Loucy (cell line): ENCODE measurements at regions not wholly inside any gene's neighbourhood (a gene's known extent, or its start where the extent isn't known, plus 50 kb on each side); places are given as distances from the start of the nearest gene placed in this dataset.

Experiments used
- H2AFZ ChIP-seq: fragments of 200-600 bp; sonication (generic); 2 replicates; pipeline ENCODE4 v1.6.0; 2016; ENCODE audit warnings: antibody characterized with exemption, mild to moderate bottlenecking, low read length, moderate library complexity
- H3F3A ChIP-seq: fragments of 200-600 bp; 2 replicates; pipeline ENCODE4 v1.6.0; 2016; ENCODE audit warnings: antibody characterized with exemption, low read depth, mild to moderate bottlenecking
- H3K27me3 ChIP-seq: fragments of 200-600 bp; sonication (generic); 2 replicates; pipeline ENCODE4 v1.6.1; 2014; ENCODE audit warnings: low read length, mild to moderate bottlenecking; ENCODE audit not compliant: insufficient read depth, poor library complexity, severe bottlenecking
- H3K36me3 ChIP-seq: fragments of 200-600 bp; sonication (generic); 2 replicates; pipeline ENCODE4 v1.6.1; 2016; ENCODE audit warnings: low read length; ENCODE audit not compliant: insufficient read depth
- H3K4me1 ChIP-seq: fragments of 200-600 bp; sonication (generic); 2 replicates; pipeline ENCODE4 v1.5.1; 2014; ENCODE audit warnings: low read length, mild to moderate bottlenecking; ENCODE audit not compliant: insufficient read depth, poor library complexity, severe bottlenecking
- H3K4me2 ChIP-seq: fragments of 200-600 bp; sonication (generic); 2 replicates; pipeline ENCODE4 v1.6.0; 2014; ENCODE audit warnings: antibody characterized with exemption, low read length, low read depth, mild to moderate bottlenecking; ENCODE audit not compliant: poor library complexity, severe bottlenecking
- H3K4me3 ChIP-seq: fragments of 200-600 bp; sonication (generic); 2 replicates; pipeline ENCODE4 v1.5.1; 2014; ENCODE audit warnings: low read length, mild to moderate bottlenecking, mixed read lengths; ENCODE audit not compliant: poor library complexity, severe bottlenecking
- H3K79me2 ChIP-seq: fragments of 200-600 bp; sonication (generic); 2 replicates; pipeline ENCODE4 v1.6.1; 2014; ENCODE audit warnings: low read length; ENCODE audit not compliant: insufficient read depth
- H3K9ac ChIP-seq: fragments of 200-600 bp; sonication (generic); 2 replicates; pipeline ENCODE4 v1.6.0; 2014; ENCODE audit warnings: mild to moderate bottlenecking, low read depth, low read length, moderate library complexity; ENCODE audit not compliant: poor library complexity, severe bottlenecking
- H3K9me2 ChIP-seq: fragments of 200-600 bp; sonication (generic); replicated peaks from 2 replicates; pipeline ENCODE4 v1.6.1; 2016; ENCODE audit warnings: low read depth, low read length, mixed read lengths
- H3K9me3 ChIP-seq: fragments of 200-600 bp; sonication (generic); 2 replicates; pipeline ENCODE4 v1.6.1; 2014; ENCODE audit warnings: mild to moderate bottlenecking, antibody characterized with exemption, low read length, low read depth; ENCODE audit not compliant: insufficient read depth
- H4K20me1 ChIP-seq: fragments of 200-600 bp; sonication (generic); 2 replicates; pipeline ENCODE4 v1.6.0; 2014; ENCODE audit warnings: antibody characterized with exemption, low read length, mild to moderate bottlenecking; ENCODE audit not compliant: insufficient read depth, poor library complexity, severe bottlenecking
- CTCF ChIP-seq: fragments of 200-600 bp; sonication (generic); conservative IDR thresholded peaks from 2 replicates; pipeline ENCODE4 v1.5.1; 2014; ENCODE audit warnings: mild to moderate bottlenecking, antibody characterized with exemption, low read length
- EZH2phosphoT487 ChIP-seq: fragments of 200-600 bp; IDR thresholded peaks from 2 replicates; pipeline ENCODE4 v1.6.1; 2018; ENCODE audit warnings: antibody characterized with exemption, mild to moderate bottlenecking, moderate library complexity, borderline replicate concordance

- no peak overlapping the region for H2AFZ ChIP-seq
- no peaks in the 10 kb centered on the region for H3K9me2 ChIP-seq
- H3K4me2 ChIP-seq, result no peak overlapping the region
- H3K79me2 ChIP-seq, result no peaks in the 10 kb centered on the region
- no peak overlapping the region for H3K9ac ChIP-seq
- H3K4me1 ChIP-seq, result no peaks in the 10 kb centered on the region
- TF ChIP-seq CTCF (no peak), EZH2phosphoT487 (no peak)
- H3K27me3 ChIP-seq, result no peaks in the 10 kb centered on the region
- H3K9me3 ChIP-seq, result no peaks in the 10 kb centered on the region
- H3F3A ChIP-seq, result no peaks in the 10 kb centered on the region; the same call in 1 of the 2 replicates
- no peaks in the 10 kb centered on the region for H3K36me3 ChIP-seq
- H3K4me3 ChIP-seq, result no peak overlapping the region
- H4K20me1 ChIP-seq, result no peaks in the 10 kb centered on the region
Observed at GRCh38 chr10:44696496-44696895, 214.6 kb upstream of the TMEM72 start.

GRCh38 chr10:44697116-44697515 lies 214.0 kb upstream of the TMEM72 start:
- H3K36me3 ChIP-seq, result no peaks in the 10 kb centered on the region
- no peak overlapping the region for H3K4me3 ChIP-seq
- H3K79me2 ChIP-seq, result no peaks in the 10 kb centered on the region
- no peaks in the 10 kb centered on the region for H4K20me1 ChIP-seq
- TF ChIP-seq CTCF (no peak), EZH2phosphoT487 (no peak)
- H3K9ac ChIP-seq, result no peak overlapping the region
- no peaks in the 10 kb centered on the region for H3K9me2 ChIP-seq
- H3K9me3 ChIP-seq, result no peaks in the 10 kb centered on the region
- H3K27me3 ChIP-seq, result no peaks in the 10 kb centered on the region
- no peaks in the 10 kb centered on the region; the same call in 1 of the 2 replicates for H3F3A ChIP-seq
- no peak overlapping the region for H3K4me2 ChIP-seq
- no peak overlapping the region for H2AFZ ChIP-seq
- no peaks in the 10 kb centered on the region for H3K4me1 ChIP-seq

GRCh38 chr10:44702531-44702930 lies 208.6 kb upstream of the TMEM72 start:
- H3K9me2 ChIP-seq, result no peaks in the 10 kb centered on the region
- H3F3A ChIP-seq, result no peaks in the 10 kb centered on the region
- no peaks in the 10 kb centered on the region for H3K4me1 ChIP-seq
- no peak overlapping the region for H3K4me3 ChIP-seq
- TF ChIP-seq EZH2phosphoT487, result no peak
- H4K20me1 ChIP-seq, result no peaks in the 10 kb centered on the region
- no peaks in the 10 kb centered on the region for H3K79me2 ChIP-seq
- no peak overlapping the region for H3K4me2 ChIP-seq
- no peaks in the 10 kb centered on the region for H3K36me3 ChIP-seq
- H3K9me3 ChIP-seq, result peaks cover 8% of the 10 kb centered on the region; the same call in 1 of the 2 replicates
- H3K27me3 ChIP-seq, result no peaks in the 10 kb centered on the region
- H3K9ac ChIP-seq, result no peak overlapping the region
- H2AFZ ChIP-seq, result no peak overlapping the region
